Caco-2 (cell line): ENCODE measurements at regions not wholly inside any gene's neighbourhood (a gene's known extent, or its start where the extent isn't known, plus 50 kb on each side); places are given as distances from the start of the nearest gene placed in this dataset.

Source experiments
- BruUV-seq: library from RNA; stranded (reverse); fragments of 400-500 nt; replicated peaks from 2 replicates; lab custom pipeline; 2021; lab: Mats Ljungman, UMichigan
- CTCF ChIA-PET: fragments of 300-600 bp; sonication (Branson Sonifier 250); formaldehyde crosslinking; loops from one replicate; lab custom pipeline; 2022; ENCODE audit warnings: antibody characterized with exemption; lab: Charles Lee
- POLR2A ChIA-PET: fragments of 300-600 bp; sonication (Branson Sonifier 250); formaldehyde crosslinking; loops from one replicate; lab custom pipeline; 2022; ENCODE audit warnings: antibody characterized with exemption; lab: Charles Lee
- DNase-seq, 2 experiments: peaks; one replicate each; pipeline versions ENCODE4 v3.0.0 to v3.0.0-alpha.2; 2020 to 2022
- H3K27me3 ChIP-seq: replicated peaks from 2 replicates; pipeline ENCODE4 v1.6.0; 2011; ENCODE audit warnings: low read length; ENCODE audit not compliant: control insufficient read depth, insufficient read depth
- H3K36me3 ChIP-seq: 2 replicates; pipeline ENCODE4 v1.5.1; 2011; ENCODE audit warnings: low read length; ENCODE audit not compliant: control insufficient read depth, insufficient read depth
- H3K4me1 ChIP-seq: fragments of 250-450 bp; sonication (Bioruptor Pico); 2 replicates; pipeline ENCODE4 v1.5.1; 2020; ENCODE audit warnings: mild to moderate bottlenecking
- H3K4me3 ChIP-seq: 2 replicates; pipeline ENCODE4 v1.5.1; 2011; ENCODE audit warnings: low read depth, mild to moderate bottlenecking, control low read depth, low read length
- H3K9me3 ChIP-seq: fragments of 250-450 bp; sonication (Bioruptor Pico); 2 replicates; pipeline ENCODE4 v1.5.1; 2020; ENCODE audit warnings: mild to moderate bottlenecking, moderate library complexity
- H3K27ac Mint-ChIP-seq: one replicate; pipeline ENCODE4 v1.8.0; 2022; ENCODE audit warnings: mixed read lengths; ENCODE audit not compliant: unreplicated experiment
- H3K27me3 Mint-ChIP-seq: one replicate; pipeline ENCODE4 v1.8.0; 2022; ENCODE audit warnings: mixed read lengths; ENCODE audit not compliant: insufficient read depth, unreplicated experiment
- H3K36me3 Mint-ChIP-seq: one replicate; pipeline ENCODE4 v1.8.0; 2022; ENCODE audit warnings: mild to moderate bottlenecking, mixed read lengths; ENCODE audit not compliant: insufficient read depth, unreplicated experiment
- H3K4me1 Mint-ChIP-seq: one replicate; pipeline ENCODE4 v1.8.0; 2022; ENCODE audit warnings: low read depth, mixed read lengths; ENCODE audit not compliant: unreplicated experiment
- H3K4me3 Mint-ChIP-seq: one replicate; pipeline ENCODE4 v1.8.0; 2022; ENCODE audit warnings: mild to moderate bottlenecking, moderate library complexity, mixed read lengths; ENCODE audit not compliant: unreplicated experiment
- H3K9me3 Mint-ChIP-seq: one replicate; pipeline ENCODE4 v1.8.0; 2022; ENCODE audit warnings: mixed read lengths; ENCODE audit not compliant: unreplicated experiment
- intact Hi-C: fragments of 100-400 bp; cut with micrococcal nuclease; formaldehyde crosslinking; loops from one replicate; pipeline ENCODE4 v1.10.0; 2022; ENCODE audit not compliant: unreplicated experiment
- TF ChIP-seq, protein P1 (sequence below), 2 experiments: fragments of 200-600 bp in 1 of 2; IDR thresholded peaks; 1 replicate in 1 of 2; 2 replicates in 1 of 2; pipeline versions ENCODE4 v1.5.1 to v1.8.0; 2011 to 2022; ENCODE audit warnings: antibody characterized with exemption in 1 of 2, control low read depth in 1 of 2, inconsistent platforms in 1 of 2, low read depth in 1 of 2, low read length in 1 of 2, mild to moderate bottlenecking in 1 of 2, moderate library complexity in 1 of 2; ENCODE audit not compliant: insufficient read depth in 1 of 2, severe bottlenecking in 1 of 2, unreplicated experiment in 1 of 2

DNA sequence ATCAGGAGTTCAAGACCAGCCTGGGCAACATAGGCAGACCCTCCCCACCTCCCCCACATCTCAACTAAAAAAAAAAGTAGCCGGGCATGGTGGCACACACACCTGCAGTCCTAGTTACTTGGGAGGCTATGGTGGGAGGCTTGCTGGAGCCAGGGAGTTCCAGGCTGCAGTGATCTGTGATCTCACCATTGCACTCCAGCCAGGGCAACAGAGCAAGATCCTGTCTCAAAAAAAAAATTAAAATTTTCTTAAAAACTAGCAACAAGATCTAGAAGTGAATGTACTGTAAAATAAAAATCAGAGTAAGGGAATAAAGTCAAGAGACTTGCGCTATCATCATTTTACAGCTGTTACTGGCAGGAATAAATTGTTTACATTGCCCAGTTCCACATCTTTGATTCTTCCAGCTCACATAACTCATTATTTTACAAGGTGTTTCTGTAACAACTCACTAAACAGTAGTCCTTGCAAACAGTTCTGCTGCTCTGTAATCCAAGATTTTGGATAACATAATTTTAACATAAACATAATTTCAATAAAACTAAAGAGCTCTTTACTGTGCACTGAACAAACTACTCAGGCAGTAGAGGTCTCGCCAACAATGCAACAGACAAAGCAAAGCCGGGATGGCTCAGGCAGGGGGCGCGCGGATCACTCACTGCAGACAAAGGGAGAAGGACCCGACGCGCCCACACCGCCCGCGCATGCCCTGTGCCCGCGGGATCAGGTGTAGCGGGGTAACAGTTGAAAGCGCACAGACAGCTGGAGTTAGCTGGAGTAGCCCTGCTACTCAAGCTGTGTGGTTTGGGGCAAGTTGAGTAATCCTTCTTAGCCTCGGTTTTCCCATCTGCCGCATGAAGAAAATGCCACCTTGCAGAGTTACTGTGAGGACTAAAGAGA, 73.3 kb upstream of the NFE2L3 start:
- H3K9me3 Mint-ChIP-seq: no peaks in the 10 kb centered on the region
- Histone ChIP-seq H3K4me3 (no peak overlapping the region), H3K9me3 (no peaks in the 10 kb centered on the region), H3K4me1 (peaks cover 36% of the 10 kb centered on the region), H3K36me3 (no peaks in the 10 kb centered on the region), H3K27me3 (no peaks in the 10 kb centered on the region)
- CTCF ChIA-PET: interaction anchor here (0.6 to 1.4 kb wide), 5 partner anchors 10 to 120 kb away, joined by 3 to 8 read pairs (median 4); partner anchors contain the start of gene NFE2L3
- H3K36me3 Mint-ChIP-seq: no peaks in the 10 kb centered on the region
- DNase-seq: peak; percentile 72 to 81
- H3K4me3 Mint-ChIP-seq: no peak overlapping the region
- TF ChIP-seq, protein P1, sequence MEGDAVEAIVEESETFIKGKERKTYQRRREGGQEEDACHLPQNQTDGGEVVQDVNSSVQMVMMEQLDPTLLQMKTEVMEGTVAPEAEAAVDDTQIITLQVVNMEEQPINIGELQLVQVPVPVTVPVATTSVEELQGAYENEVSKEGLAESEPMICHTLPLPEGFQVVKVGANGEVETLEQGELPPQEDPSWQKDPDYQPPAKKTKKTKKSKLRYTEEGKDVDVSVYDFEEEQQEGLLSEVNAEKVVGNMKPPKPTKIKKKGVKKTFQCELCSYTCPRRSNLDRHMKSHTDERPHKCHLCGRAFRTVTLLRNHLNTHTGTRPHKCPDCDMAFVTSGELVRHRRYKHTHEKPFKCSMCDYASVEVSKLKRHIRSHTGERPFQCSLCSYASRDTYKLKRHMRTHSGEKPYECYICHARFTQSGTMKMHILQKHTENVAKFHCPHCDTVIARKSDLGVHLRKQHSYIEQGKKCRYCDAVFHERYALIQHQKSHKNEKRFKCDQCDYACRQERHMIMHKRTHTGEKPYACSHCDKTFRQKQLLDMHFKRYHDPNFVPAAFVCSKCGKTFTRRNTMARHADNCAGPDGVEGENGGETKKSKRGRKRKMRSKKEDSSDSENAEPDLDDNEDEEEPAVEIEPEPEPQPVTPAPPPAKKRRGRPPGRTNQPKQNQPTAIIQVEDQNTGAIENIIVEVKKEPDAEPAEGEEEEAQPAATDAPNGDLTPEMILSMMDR (IDR thresholded peaks at IDR 0.05; ENCODE audit: insufficient read depth in 1 of 2, low read depth in 1 of 2, low read length in 1 of 2, severe bottlenecking in 1 of 2, unreplicated experiment in 1 of 2): peak in 1 of 2 experiments; percentile 64
- intact Hi-C loops: no loop called here
- no peak overlapping the region for H3K27ac Mint-ChIP-seq
- no TSS peak for BruUV-seq
- peaks cover 22% of the 10 kb centered on the region for H3K4me1 Mint-ChIP-seq
- POLR2A ChIA-PET: interaction anchor here (0.5 kb wide), 2 partner anchors 83 to 212 kb away, joined by 3 to 4 read pairs; no protein-coding TSS in a partner anchor
- no peaks in the 10 kb centered on the region for H3K27me3 Mint-ChIP-seq

DNA sequence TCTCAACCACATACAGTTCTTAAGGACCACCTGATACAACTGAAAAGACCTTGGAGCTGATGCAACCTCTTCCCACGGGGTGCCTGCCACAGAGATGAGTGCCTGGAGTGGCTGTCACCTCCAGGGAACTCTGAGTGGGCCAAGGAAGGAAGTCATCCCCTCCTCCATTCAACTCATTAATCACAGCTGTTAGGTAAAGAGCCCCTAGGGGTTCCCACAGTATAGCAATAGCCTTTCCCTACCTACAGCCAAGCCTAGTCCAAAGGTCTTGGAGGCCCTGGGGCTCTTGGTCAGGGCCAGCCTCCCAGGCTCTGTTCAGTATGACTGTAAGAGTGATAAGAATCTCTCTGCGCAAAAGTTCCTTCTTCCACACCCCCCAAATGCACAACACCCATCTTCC, 70.4 kb upstream of the NFE2L3 start:
- Histone ChIP-seq H3K4me1 (peaks cover 52% of the 10 kb centered on the region), H3K9me3 (no peaks in the 10 kb centered on the region), H3K36me3 (no peaks in the 10 kb centered on the region), H3K4me3 (no peak overlapping the region), H3K27me3 (no peaks in the 10 kb centered on the region)
- intact Hi-C loops: loop anchor here (1.0 to 5.0 kb wide), 3 partner anchors 76 to 204 kb away; no protein-coding TSS in a partner anchor
- Mint-ChIP-seq H3K4me1 (peaks cover 37% of the 10 kb centered on the region), H3K36me3 (no peaks in the 10 kb centered on the region), H3K27ac (peak overlapping the region; percentile 67), H3K9me3 (no peaks in the 10 kb centered on the region), H3K27me3 (no peaks in the 10 kb centered on the region), H3K4me3 (peak overlapping the region; percentile 14)
- POLR2A ChIA-PET: no interaction called here
- TF ChIP-seq, protein P1 (IDR thresholded peaks at IDR 0.05; ENCODE audit: insufficient read depth in 1 of 2, low read depth in 1 of 2, low read length in 1 of 2, severe bottlenecking in 1 of 2, unreplicated experiment in 1 of 2): peak; percentile 20 to 51
- CTCF ChIA-PET: interaction anchor here (0.7 to 1.2 kb wide), 5 partner anchors 11 to 203 kb away, joined by 3 to 5 read pairs (median 4); partner anchors contain the start of gene NFE2L3
- peak; percentile 83 to 90 for DNase-seq
- BruUV-seq: no TSS peak

DNA sequence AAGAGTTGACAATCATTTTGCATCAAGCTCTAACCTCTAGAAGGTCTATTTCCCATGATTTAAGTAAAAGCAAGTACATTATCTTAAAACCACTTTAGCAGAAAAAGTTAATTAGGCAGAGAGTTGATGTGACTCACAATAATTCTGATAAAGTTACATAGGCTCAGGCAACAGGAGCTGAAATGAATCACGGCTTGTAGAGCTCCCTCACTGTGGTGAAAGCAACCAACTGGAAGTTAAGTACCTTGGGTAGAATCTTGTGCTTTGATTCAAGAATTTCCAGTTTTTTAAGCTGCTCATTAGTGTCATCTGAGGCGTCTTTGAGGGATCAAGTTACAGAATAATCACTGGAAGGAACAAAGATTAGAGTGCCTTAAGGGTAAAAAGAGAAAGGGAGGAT, 68.9 kb upstream of the NFE2L3 start:
- BruUV-seq: no TSS peak
- Histone ChIP-seq H3K36me3 (no peaks in the 10 kb centered on the region), H3K9me3 (no peaks in the 10 kb centered on the region), H3K4me3 (no peak overlapping the region), H3K27me3 (no peaks in the 10 kb centered on the region), H3K4me1 (peaks cover 62% of the 10 kb centered on the region)
- Mint-ChIP-seq H3K36me3 (no peaks in the 10 kb centered on the region), H3K27me3 (no peaks in the 10 kb centered on the region), H3K9me3 (no peaks in the 10 kb centered on the region), H3K4me1 (peaks cover 50% of the 10 kb centered on the region), H3K27ac (no peak overlapping the region), H3K4me3 (no peak overlapping the region)
- ChIA-PET POLR2A (interaction anchor here (0.5 to 0.7 kb wide), 3 partner anchors 112 to 160 kb away, joined by 3 to 4 read pairs (median 4); no protein-coding TSS in a partner anchor), CTCF (interaction anchor here (0.6 to 0.8 kb wide), 2 partner anchors 20 to 29 kb away, joined by 3 to 4 read pairs; no protein-coding TSS in a partner anchor)
- no peak for DNase-seq
- intact Hi-C loops: loop anchor here (5.0 kb wide), 2 partner anchors 74 to 191 kb away; no protein-coding TSS in a partner anchor
- TF ChIP-seq, protein P1 (IDR thresholded peaks at IDR 0.05; ENCODE audit: insufficient read depth in 1 of 2, low read depth in 1 of 2, low read length in 1 of 2, severe bottlenecking in 1 of 2, unreplicated experiment in 1 of 2): no peak
